ENCODE measurements at regions not wholly inside any gene's neighbourhood (a gene's known extent, or its start where the extent isn't known, plus 50 kb on each side); places are given as distances from the start of the nearest gene placed in this dataset.

DNA sequence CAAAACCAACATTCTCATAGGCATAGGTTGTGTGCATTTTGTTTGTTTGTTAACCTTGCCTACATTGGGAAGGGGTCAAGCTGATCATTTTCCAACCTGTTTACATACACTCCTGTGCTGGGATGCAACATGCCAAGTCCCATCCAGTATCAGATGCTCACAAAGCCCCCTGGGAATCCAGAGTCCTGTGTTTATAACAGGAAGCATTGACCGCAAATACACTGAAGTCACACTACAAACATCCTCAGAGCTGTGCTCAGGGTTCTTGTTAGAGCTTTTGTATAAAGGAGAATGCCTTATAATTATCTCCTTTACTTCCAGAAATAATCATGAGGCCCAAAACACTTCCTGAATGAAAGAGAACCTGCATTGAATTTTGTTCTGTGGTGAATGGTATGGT is 488.7 kb upstream of the TCF4 start:
- Histone ChIP-seq H3F3A (ENCODE audit: insufficient read depth, low read length) (no peaks in the 10 kb centered on the region), H4K20me1 (ENCODE audit: insufficient read depth, low read length) (no peaks in the 10 kb centered on the region), H3K4me3 (ENCODE audit: low read length) (no peak overlapping the region), H3K9me2 (replicated peaks; ENCODE audit: insufficient read depth, low read length) (no peaks in the 10 kb centered on the region), H3K36me3 (replicated peaks; ENCODE audit: insufficient read depth, low read length) (no peaks in the 10 kb centered on the region), H3K9me3 (replicated peaks; ENCODE audit: insufficient read depth, low read length) (no peaks in the 10 kb centered on the region), H3K4me2 (ENCODE audit: low read depth, low read length) (no peak overlapping the region), H3K9ac (ENCODE audit: low read length) (no peak overlapping the region), H3K27me3 (replicated peaks; ENCODE audit: insufficient read depth, low read length) (no peaks in the 10 kb centered on the region), H2AFZ (ENCODE audit: low read length) (no peak overlapping the region), H3K79me2 (ENCODE audit: low read length) (no peaks in the 10 kb centered on the region), H3K4me1 (ENCODE audit: low read length) (no peaks in the 10 kb centered on the region), H3K27ac (ENCODE audit: low read length) (no peak overlapping the region)
- TF ChIP-seq EZH2 (optimal IDR thresholded peaks at IDR 0.05; ENCODE audit: low read depth, low read length) (no peak), EZH2phosphoT487 (IDR thresholded peaks at IDR 0.05; ENCODE audit: low read length) (no peak)
- TF ChIP-seq, protein P1, sequence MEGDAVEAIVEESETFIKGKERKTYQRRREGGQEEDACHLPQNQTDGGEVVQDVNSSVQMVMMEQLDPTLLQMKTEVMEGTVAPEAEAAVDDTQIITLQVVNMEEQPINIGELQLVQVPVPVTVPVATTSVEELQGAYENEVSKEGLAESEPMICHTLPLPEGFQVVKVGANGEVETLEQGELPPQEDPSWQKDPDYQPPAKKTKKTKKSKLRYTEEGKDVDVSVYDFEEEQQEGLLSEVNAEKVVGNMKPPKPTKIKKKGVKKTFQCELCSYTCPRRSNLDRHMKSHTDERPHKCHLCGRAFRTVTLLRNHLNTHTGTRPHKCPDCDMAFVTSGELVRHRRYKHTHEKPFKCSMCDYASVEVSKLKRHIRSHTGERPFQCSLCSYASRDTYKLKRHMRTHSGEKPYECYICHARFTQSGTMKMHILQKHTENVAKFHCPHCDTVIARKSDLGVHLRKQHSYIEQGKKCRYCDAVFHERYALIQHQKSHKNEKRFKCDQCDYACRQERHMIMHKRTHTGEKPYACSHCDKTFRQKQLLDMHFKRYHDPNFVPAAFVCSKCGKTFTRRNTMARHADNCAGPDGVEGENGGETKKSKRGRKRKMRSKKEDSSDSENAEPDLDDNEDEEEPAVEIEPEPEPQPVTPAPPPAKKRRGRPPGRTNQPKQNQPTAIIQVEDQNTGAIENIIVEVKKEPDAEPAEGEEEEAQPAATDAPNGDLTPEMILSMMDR (IDR thresholded peaks at IDR 0.05; ENCODE audit: low read length), result no peak
- DNase-seq, result no peak

DNA sequence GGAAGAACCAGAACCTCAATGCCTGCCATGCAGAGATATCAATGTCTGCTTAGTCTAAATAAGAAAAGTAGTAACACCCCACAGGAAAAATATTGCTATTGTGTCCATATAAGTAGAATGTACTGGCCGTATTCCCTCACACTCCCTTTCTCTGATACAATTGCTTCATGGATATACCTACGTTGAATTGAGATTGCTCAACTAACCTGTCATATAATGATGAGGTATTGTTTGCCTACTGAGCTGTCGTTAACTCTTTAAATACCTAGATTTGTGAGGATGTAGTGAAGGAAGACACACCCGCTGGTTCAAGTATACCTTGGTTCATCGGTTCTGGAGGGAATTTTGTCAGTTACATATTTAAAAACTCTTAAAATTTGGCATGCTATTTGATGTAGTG is 480.7 kb upstream of the TCF4 start:
- H3K27ac ChIP-seq (ENCODE audit: low read length), result no peak overlapping the region
- TF ChIP-seq, protein P1 (IDR thresholded peaks at IDR 0.05; ENCODE audit: low read length), result no peak
- TF ChIP-seq EZH2phosphoT487 (IDR thresholded peaks at IDR 0.05; ENCODE audit: low read length) (no peak), EZH2 (optimal IDR thresholded peaks at IDR 0.05; ENCODE audit: low read depth, low read length) (no peak)

DNA sequence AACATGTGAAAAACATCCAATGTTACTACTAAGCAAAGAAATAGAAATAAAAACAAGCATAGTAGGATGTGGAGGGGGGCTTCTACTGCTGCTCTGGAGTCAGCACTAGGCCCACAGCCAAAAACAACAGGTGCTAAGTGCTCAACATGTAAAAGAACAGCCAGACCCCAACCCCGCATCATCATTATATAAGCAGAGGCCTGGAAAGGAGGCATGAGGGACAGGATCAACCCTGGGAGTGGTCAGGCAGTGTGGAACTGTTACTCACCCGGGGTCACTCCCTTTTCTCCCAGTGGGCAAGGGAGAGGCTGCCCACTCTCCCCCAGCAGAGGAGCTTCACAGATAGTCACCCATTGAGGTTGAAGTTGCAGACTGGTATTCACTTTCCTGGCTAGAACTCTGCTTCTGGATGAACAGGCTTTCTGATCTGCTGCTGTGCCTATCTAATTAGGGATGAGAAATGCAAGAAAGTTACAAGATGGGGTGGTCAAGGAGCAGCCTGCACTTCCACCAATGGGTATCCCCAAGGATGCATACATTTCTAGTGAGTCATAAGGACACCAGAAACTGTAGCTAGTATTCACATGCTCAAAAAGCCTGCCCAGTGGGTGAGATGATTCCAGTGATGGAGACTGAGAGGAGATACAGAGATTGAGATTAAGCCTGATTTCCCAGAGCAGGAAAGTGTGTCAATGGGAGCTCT is 480.1 kb upstream of the TCF4 start:
- Histone ChIP-seq H4K20me1 (ENCODE audit: insufficient read depth, low read length) (no peaks in the 10 kb centered on the region), H3K27ac (ENCODE audit: low read length) (no peak overlapping the region), H3K36me3 (replicated peaks; ENCODE audit: insufficient read depth, low read length) (no peaks in the 10 kb centered on the region), H3K27me3 (replicated peaks; ENCODE audit: insufficient read depth, low read length) (no peaks in the 10 kb centered on the region), H3K4me3 (ENCODE audit: low read length) (no peak overlapping the region), H3K4me2 (ENCODE audit: low read depth, low read length) (no peak overlapping the region), H3K9me3 (replicated peaks; ENCODE audit: insufficient read depth, low read length) (no peaks in the 10 kb centered on the region), H2AFZ (ENCODE audit: low read length) (no peak overlapping the region), H3K79me2 (ENCODE audit: low read length) (no peaks in the 10 kb centered on the region), H3K9ac (ENCODE audit: low read length) (no peak overlapping the region), H3F3A (ENCODE audit: insufficient read depth, low read length) (no peaks in the 10 kb centered on the region), H3K9me2 (replicated peaks; ENCODE audit: insufficient read depth, low read length) (no peaks in the 10 kb centered on the region), H3K4me1 (ENCODE audit: low read length) (no peaks in the 10 kb centered on the region)
- DNase-seq, result no peak
- no peak for TF ChIP-seq EZH2 (optimal IDR thresholded peaks at IDR 0.05; ENCODE audit: low read depth, low read length)
- TF ChIP-seq, protein P1 (IDR thresholded peaks at IDR 0.05; ENCODE audit: low read length), result no peak
- no peak for TF ChIP-seq EZH2phosphoT487 (IDR thresholded peaks at IDR 0.05; ENCODE audit: low read length)

More for the DNA sequence above, 480.7 kb upstream of the TCF4 start:
- no peaks in the 10 kb centered on the region for H3F3A ChIP-seq (ENCODE audit: insufficient read depth, low read length)
- no peaks in the 10 kb centered on the region for H3K79me2 ChIP-seq (ENCODE audit: low read length)
- no peaks in the 10 kb centered on the region for H3K4me1 ChIP-seq (ENCODE audit: low read length)
- no peak for DNase-seq
- no peaks in the 10 kb centered on the region for H3K9me3 ChIP-seq (replicated peaks; ENCODE audit: insufficient read depth, low read length)
- no peak overlapping the region for H3K4me3 ChIP-seq (ENCODE audit: low read length)
- no peak overlapping the region for H2AFZ ChIP-seq (ENCODE audit: low read length)
- no peak overlapping the region for H3K9ac ChIP-seq (ENCODE audit: low read length)
- no peaks in the 10 kb centered on the region for H3K36me3 ChIP-seq (replicated peaks; ENCODE audit: insufficient read depth, low read length)
- no peaks in the 10 kb centered on the region for H3K27me3 ChIP-seq (replicated peaks; ENCODE audit: insufficient read depth, low read length)
- no peak overlapping the region for H3K4me2 ChIP-seq (ENCODE audit: low read depth, low read length)
- H4K20me1 ChIP-seq (ENCODE audit: insufficient read depth, low read length), result no peaks in the 10 kb centered on the region
- H3K9me2 ChIP-seq (replicated peaks; ENCODE audit: insufficient read depth, low read length), result no peaks in the 10 kb centered on the region

All from MM.1S (cell line).